H9 (cell line): ENCODE measurements at regions not wholly inside any gene's neighbourhood (a gene's known extent, or its start where the extent isn't known, plus 50 kb on each side); places are given as distances from the start of the nearest gene placed in this dataset.
"Not testable (repeated sequence)": the region's sequence is repeated elsewhere in the genome, so short reads cannot be mapped to it uniquely, and the experiment has no call there.

ENCODE experiments used
- DNase-seq: peaks from one replicate; pipeline ENCODE4 v3.0.0-alpha.2; 2017
- H2AFZ ChIP-seq: one replicate; pipeline ENCODE4 v1.6.1; 2013; ENCODE audit warnings: mild to moderate bottlenecking, low read length, control low read depth, moderate library complexity
- H2AK5ac ChIP-seq: 2 replicates; pipeline ENCODE4 v1.6.1; 2013; ENCODE audit warnings: low read length, control low read depth, mixed read lengths; ENCODE audit not compliant: insufficient read length
- H2BK120ac ChIP-seq: one replicate; pipeline ENCODE4 v1.6.1; 2013; ENCODE audit warnings: low read depth, mild to moderate bottlenecking, low read length, control low read depth, inconsistent platforms; ENCODE audit not compliant: poor library complexity, severe bottlenecking
- H2BK12ac ChIP-seq: 2 replicates; pipeline ENCODE4 v1.6.1; 2013; ENCODE audit warnings: low read length, control low read depth, mixed read lengths, low read depth; ENCODE audit not compliant: insufficient read length
- H2BK15ac ChIP-seq: 2 replicates; pipeline ENCODE4 v1.6.1; 2013; ENCODE audit warnings: low read depth, low read length, control low read depth
- H2BK20ac ChIP-seq: one replicate; pipeline ENCODE4 v1.6.1; 2013; ENCODE audit warnings: low read depth, mild to moderate bottlenecking, low read length, control low read depth, inconsistent platforms; ENCODE audit not compliant: poor library complexity, severe bottlenecking
- H2BK5ac ChIP-seq: 2 replicates; pipeline ENCODE4 v1.6.1; 2013; ENCODE audit warnings: low read length, control low read depth, mixed read lengths; ENCODE audit not compliant: insufficient read length
- H3K14ac ChIP-seq: 2 replicates; pipeline ENCODE4 v1.6.1; 2013; ENCODE audit warnings: low read length, control low read depth; ENCODE audit not compliant: insufficient read depth
- H3K18ac ChIP-seq: 2 replicates; pipeline ENCODE4 v1.6.1; 2013; ENCODE audit warnings: low read depth, mild to moderate bottlenecking, mixed read lengths, low read length, control low read depth; ENCODE audit not compliant: insufficient read length
- H3K23ac ChIP-seq: 2 replicates; pipeline ENCODE4 v1.6.1; 2013; ENCODE audit warnings: low read length, control low read depth, mixed read lengths, low read depth; ENCODE audit not compliant: insufficient read length
- H3K23me2 ChIP-seq: 2 replicates; pipeline ENCODE4 v1.6.1; 2013; ENCODE audit warnings: low read depth, mild to moderate bottlenecking, mixed read lengths, low read length, control low read depth; ENCODE audit not compliant: insufficient read length, poor library complexity, severe bottlenecking
- H3K27ac ChIP-seq: 2 replicates; pipeline ENCODE4 v1.5.1; 2013; ENCODE audit warnings: low read length, control low read depth, mixed read lengths, low read depth; ENCODE audit not compliant: insufficient read length
- H3K27me3 ChIP-seq: 2 replicates; pipeline ENCODE4 v1.6.1; 2013; ENCODE audit warnings: low read length, control low read depth, inconsistent platforms; ENCODE audit not compliant: insufficient read depth
- H3K4ac ChIP-seq: 2 replicates; pipeline ENCODE4 v1.6.1; 2013; ENCODE audit warnings: low read depth, mild to moderate bottlenecking, control low read depth, inconsistent platforms, low read length, moderate library complexity
- H3K4me1 ChIP-seq: 2 replicates; pipeline ENCODE4 v1.6.1; 2013; ENCODE audit warnings: low read length, control low read depth, inconsistent platforms; ENCODE audit not compliant: insufficient read depth
- H3K4me2 ChIP-seq: 2 replicates; pipeline ENCODE4 v1.6.1; 2013; ENCODE audit warnings: low read length, control low read depth, mixed read lengths; ENCODE audit not compliant: insufficient read length, insufficient read depth
- H3K56ac ChIP-seq: 2 replicates; pipeline ENCODE4 v1.6.1; 2013; ENCODE audit warnings: low read depth, mild to moderate bottlenecking, mixed read lengths, low read length, control low read depth; ENCODE audit not compliant: insufficient read length
- H3K79me1 ChIP-seq: 2 replicates; pipeline ENCODE4 v1.6.1; 2013; ENCODE audit warnings: low read depth, mild to moderate bottlenecking, moderate library complexity, low read length, control low read depth, inconsistent platforms; ENCODE audit not compliant: insufficient read depth, poor library complexity, severe bottlenecking
- H3K79me2 ChIP-seq: 2 replicates; pipeline ENCODE4 v1.6.1; 2013; ENCODE audit warnings: low read length, control low read depth, inconsistent platforms; ENCODE audit not compliant: insufficient read depth
- H3K9ac ChIP-seq: 2 replicates; pipeline ENCODE4 v1.6.1; 2013; ENCODE audit warnings: low read length, control low read depth, mixed read lengths; ENCODE audit not compliant: insufficient read length; ENCODE audit errors: extremely low read depth
- H3K9me3 ChIP-seq: one replicate; pipeline ENCODE4 v1.6.1; 2013; ENCODE audit warnings: low read depth, low read length, inconsistent platforms; ENCODE audit not compliant: control insufficient read depth
- H3T11ph ChIP-seq: one replicate; pipeline ENCODE4 v1.6.1; 2013; ENCODE audit warnings: mild to moderate bottlenecking, low read length, control low read depth, inconsistent platforms
- H4K20me1 ChIP-seq: one replicate; pipeline ENCODE4 v1.6.1; 2013; ENCODE audit not compliant: control insufficient read depth, insufficient read length, insufficient read depth
- H4K5ac ChIP-seq: 2 replicates; pipeline ENCODE4 v1.6.1; 2013; ENCODE audit warnings: low read depth, mild to moderate bottlenecking, mixed read lengths, low read length, control low read depth; ENCODE audit not compliant: insufficient read length
- H4K8ac ChIP-seq: replicated peaks from 2 replicates; pipeline ENCODE4 v1.6.1; 2013; ENCODE audit warnings: low read length, control low read depth, mixed read lengths, low read depth; ENCODE audit not compliant: insufficient read length
- H4K91ac ChIP-seq: 2 replicates; pipeline ENCODE4 v1.6.1; 2013; ENCODE audit warnings: low read depth, mild to moderate bottlenecking, moderate library complexity, mixed read lengths, low read length, control low read depth; ENCODE audit not compliant: insufficient read length
- H3K27ac Mint-ChIP-seq, 3 experiments: 2 replicates in 2 of 3; 3 replicates in 1 of 3; pipeline ENCODE4 v1.8.0; 2020 to 2021; ENCODE audit warnings: mixed read lengths in 3 of 3, mild to moderate bottlenecking in 1 of 3, moderate library complexity in 1 of 3
- H3K27me3 Mint-ChIP-seq: 2 replicates; pipeline ENCODE4 v1.8.0; 2021; ENCODE audit warnings: low read depth, mild to moderate bottlenecking, moderate library complexity, mixed read lengths
- H3K36me3 Mint-ChIP-seq, 3 experiments: 2 replicates in 2 of 3; 3 replicates in 1 of 3; pipeline ENCODE4 v1.8.0; 2020 to 2021; ENCODE audit warnings: low read depth in 3 of 3, mixed read lengths in 3 of 3; ENCODE audit not compliant: insufficient read depth in 1 of 3
- H3K4me1 Mint-ChIP-seq, 2 experiments: 2 replicates each; pipeline ENCODE4 v1.8.0; 2020; ENCODE audit warnings: mixed read lengths in 2 of 2
- H3K4me3 Mint-ChIP-seq, 2 experiments: 2 replicates in 1 of 2; 3 replicates in 1 of 2; pipeline ENCODE4 v1.8.0; 2020 to 2021; ENCODE audit warnings: mild to moderate bottlenecking in 2 of 2, mixed read lengths in 2 of 2, moderate library complexity in 1 of 2
- H3K9me3 Mint-ChIP-seq, 2 experiments: 2 replicates in 1 of 2; 3 replicates in 1 of 2; pipeline ENCODE4 v1.8.0; 2020; ENCODE audit warnings: mild to moderate bottlenecking in 2 of 2, mixed read lengths in 2 of 2, moderate library complexity in 1 of 2
- WGBS: extraction: QIAGEN DNeasy Blood & Tissue Kit; methylation state at CpG from one replicate; pipeline ENCODE4 v1.1.7; 2013; ENCODE audit warnings: missing lambda C conversion rate, low lambda C conversion rate, mixed read lengths; ENCODE audit not compliant: insufficient read length; ENCODE audit errors: extremely low coverage; 5-methylcytosine and 5-hydroxymethylcytosine counted together
- TF ChIP-seq, protein P1 (sequence below): fragments of 200-600 bp; sonication (generic); conservative IDR thresholded peaks from 3 replicates; pipeline ENCODE4 v1.8.0; 2021; ENCODE audit warnings: antibody characterized with exemption, mild to moderate bottlenecking

- Mint-ChIP-seq H3K4me1 (peaks cover 15 to 19% of the 10 kb centered on the region in 2 experiments), H3K36me3 (no peaks in the 10 kb centered on the region; a peak in 1 of 7 replicates)
Measured at GRCh38 chr2:118576109-118576855, 271.2 kb downstream of the EN1 start.

DNA sequence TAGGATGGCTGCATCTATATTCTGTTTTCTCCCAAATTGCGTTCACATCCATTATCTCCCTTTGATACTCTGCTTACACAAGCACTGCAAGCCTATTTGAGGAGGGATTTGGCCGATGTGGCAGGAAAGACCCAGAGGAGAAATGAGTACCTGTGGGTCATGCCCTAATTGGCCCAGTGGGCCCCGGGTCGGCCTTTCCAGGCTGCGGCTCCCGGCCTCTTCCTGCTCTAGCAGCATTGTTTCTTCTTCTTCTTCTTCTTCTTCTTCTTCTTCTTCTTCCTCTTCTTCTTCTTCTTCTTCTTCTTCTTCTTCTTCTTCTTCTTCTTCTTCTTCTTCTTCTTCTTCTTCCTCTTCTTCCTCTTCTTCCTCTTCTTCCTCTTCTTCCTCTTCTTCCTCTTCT is 275.1 kb downstream of the EN1 start:
- WGBS, result no CpG with 5 or more reads among the region's 6 CpGs
- H3K23me2 ChIP-seq, H3K27ac Mint-ChIP-seq: not testable (repeated sequence)

More at GRCh38 chr2:118576109-118576855, 271.2 kb downstream of the EN1 start:
- Histone ChIP-seq H3K27me3 (no peaks in the 10 kb centered on the region), H3K14ac (no peak overlapping the region), H2BK20ac (no peak overlapping the region), H3K27ac (no peak overlapping the region), H4K8ac (no peak overlapping the region), H2AFZ (no peak overlapping the region), H4K5ac (no peak overlapping the region), H2AK5ac (no peak overlapping the region), H3K56ac (no peak overlapping the region), H2BK5ac (no peak overlapping the region), H4K91ac (no peak overlapping the region), H3K4me2 (no peak overlapping the region), H3K9ac (no peak overlapping the region), H3T11ph (no peak overlapping the region), H3K4me1 (no peaks in the 10 kb centered on the region), H3K79me1 (no peaks in the 10 kb centered on the region), H3K23ac (no peak overlapping the region), H4K20me1 (no peaks in the 10 kb centered on the region), H3K18ac (no peak overlapping the region), H3K23me2 (no peaks in the 10 kb centered on the region), H2BK12ac (no peak overlapping the region), H3K4ac (no peak overlapping the region), H2BK120ac (no peak overlapping the region), H3K9me3 (no peaks in the 10 kb centered on the region), H3K79me2 (no peaks in the 10 kb centered on the region), H2BK15ac (no peak overlapping the region)
- H3K9me3 Mint-ChIP-seq, result no peaks in the 10 kb centered on the region
- TF ChIP-seq, protein P1, sequence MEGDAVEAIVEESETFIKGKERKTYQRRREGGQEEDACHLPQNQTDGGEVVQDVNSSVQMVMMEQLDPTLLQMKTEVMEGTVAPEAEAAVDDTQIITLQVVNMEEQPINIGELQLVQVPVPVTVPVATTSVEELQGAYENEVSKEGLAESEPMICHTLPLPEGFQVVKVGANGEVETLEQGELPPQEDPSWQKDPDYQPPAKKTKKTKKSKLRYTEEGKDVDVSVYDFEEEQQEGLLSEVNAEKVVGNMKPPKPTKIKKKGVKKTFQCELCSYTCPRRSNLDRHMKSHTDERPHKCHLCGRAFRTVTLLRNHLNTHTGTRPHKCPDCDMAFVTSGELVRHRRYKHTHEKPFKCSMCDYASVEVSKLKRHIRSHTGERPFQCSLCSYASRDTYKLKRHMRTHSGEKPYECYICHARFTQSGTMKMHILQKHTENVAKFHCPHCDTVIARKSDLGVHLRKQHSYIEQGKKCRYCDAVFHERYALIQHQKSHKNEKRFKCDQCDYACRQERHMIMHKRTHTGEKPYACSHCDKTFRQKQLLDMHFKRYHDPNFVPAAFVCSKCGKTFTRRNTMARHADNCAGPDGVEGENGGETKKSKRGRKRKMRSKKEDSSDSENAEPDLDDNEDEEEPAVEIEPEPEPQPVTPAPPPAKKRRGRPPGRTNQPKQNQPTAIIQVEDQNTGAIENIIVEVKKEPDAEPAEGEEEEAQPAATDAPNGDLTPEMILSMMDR, result no peak
- peak overlapping the region in 1 of 3 experiments; percentile 89; a peak in 2 of 7 replicates for H3K27ac Mint-ChIP-seq
- H3K4me3 Mint-ChIP-seq, result no peak overlapping the region
- H3K27me3 Mint-ChIP-seq, result no peaks in the 10 kb centered on the region; the same call in 1 of the 2 replicates
- no CpG with 5 or more reads among the region's 3 CpGs for WGBS
- DNase-seq, result no peak

More for the DNA sequence above, 275.1 kb downstream of the EN1 start:
- H2AK5ac ChIP-seq, H3T11ph ChIP-seq, H3K23ac ChIP-seq, H2BK15ac ChIP-seq, H3K56ac ChIP-seq, H2BK12ac ChIP-seq, H3K4me2 ChIP-seq, H2BK120ac ChIP-seq, H2BK20ac ChIP-seq, H2AFZ ChIP-seq, H3K4ac ChIP-seq, H3K36me3 Mint-ChIP-seq, H3K4me3 Mint-ChIP-seq, H4K8ac ChIP-seq, H4K5ac ChIP-seq, H2BK5ac ChIP-seq, H4K20me1 ChIP-seq, H3K79me1 ChIP-seq, H3K4me1 ChIP-seq, H3K27ac ChIP-seq, H3K27me3 ChIP-seq, H3K14ac ChIP-seq, H3K9me3 ChIP-seq, H4K91ac ChIP-seq, DNase-seq, H3K18ac ChIP-seq, H3K79me2 ChIP-seq, H3K27me3 Mint-ChIP-seq, H3K9me3 Mint-ChIP-seq, H3K9ac ChIP-seq: not testable (repeated sequence)
- H3K4me1 Mint-ChIP-seq, result peaks cover 15 to 17% of the 10 kb centered on the region in 2 experiments
